ENCODE measurements at regions not wholly inside any gene's neighbourhood (a gene's known extent, or its start where the extent isn't known, plus 50 kb on each side); places are given as distances from the start of the nearest gene placed in this dataset.

GRCh38 chr7:47037607-47038006 is 544.3 kb downstream of the TNS3 start:
- H4K91ac ChIP-seq (ENCODE audit: insufficient read depth, low read depth, low read length): no peak overlapping the region

More at GRCh38 chr7:47037607-47038006, 544.3 kb downstream of the TNS3 start:
- TF ChIP-seq, protein P1, sequence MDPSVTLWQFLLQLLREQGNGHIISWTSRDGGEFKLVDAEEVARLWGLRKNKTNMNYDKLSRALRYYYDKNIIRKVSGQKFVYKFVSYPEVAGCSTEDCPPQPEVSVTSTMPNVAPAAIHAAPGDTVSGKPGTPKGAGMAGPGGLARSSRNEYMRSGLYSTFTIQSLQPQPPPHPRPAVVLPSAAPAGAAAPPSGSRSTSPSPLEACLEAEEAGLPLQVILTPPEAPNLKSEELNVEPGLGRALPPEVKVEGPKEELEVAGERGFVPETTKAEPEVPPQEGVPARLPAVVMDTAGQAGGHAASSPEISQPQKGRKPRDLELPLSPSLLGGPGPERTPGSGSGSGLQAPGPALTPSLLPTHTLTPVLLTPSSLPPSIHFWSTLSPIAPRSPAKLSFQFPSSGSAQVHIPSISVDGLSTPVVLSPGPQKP (IDR thresholded peaks at IDR 0.05; ENCODE audit: borderline replicate concordance, low read depth, low read length): no peak
- TF ChIP-seq SMC3 (IDR thresholded peaks at IDR 0.05; ENCODE audit: low read depth, low read length) (no peak), RAD21 (IDR thresholded peaks at IDR 0.05; ENCODE audit: low read length) (no peak), RCOR1 (IDR thresholded peaks at IDR 0.05; ENCODE audit: insufficient replicate concordance, low read length) (no peak), RFX5 (IDR thresholded peaks at IDR 0.05; ENCODE audit: low read depth, low read length) (no peak), BHLHE40 (IDR thresholded peaks at IDR 0.05; ENCODE audit: low read depth, low read length) (no peak), MAZ (IDR thresholded peaks at IDR 0.05; ENCODE audit: borderline replicate concordance, low read depth, low read length) (no peak), CEBPB (IDR thresholded peaks at IDR 0.05; ENCODE audit: low read depth, low read length) (no peak), MAFK (IDR thresholded peaks at IDR 0.05; ENCODE audit: low read depth, low read length) (no peak), POLR2A (IDR thresholded peaks at IDR 0.05; ENCODE audit: low read depth, low read length) (no peak), NFE2L2 (IDR thresholded peaks at IDR 0.05; ENCODE audit: low read depth, low read length) (no peak)
- TF ChIP-seq, protein P2, sequence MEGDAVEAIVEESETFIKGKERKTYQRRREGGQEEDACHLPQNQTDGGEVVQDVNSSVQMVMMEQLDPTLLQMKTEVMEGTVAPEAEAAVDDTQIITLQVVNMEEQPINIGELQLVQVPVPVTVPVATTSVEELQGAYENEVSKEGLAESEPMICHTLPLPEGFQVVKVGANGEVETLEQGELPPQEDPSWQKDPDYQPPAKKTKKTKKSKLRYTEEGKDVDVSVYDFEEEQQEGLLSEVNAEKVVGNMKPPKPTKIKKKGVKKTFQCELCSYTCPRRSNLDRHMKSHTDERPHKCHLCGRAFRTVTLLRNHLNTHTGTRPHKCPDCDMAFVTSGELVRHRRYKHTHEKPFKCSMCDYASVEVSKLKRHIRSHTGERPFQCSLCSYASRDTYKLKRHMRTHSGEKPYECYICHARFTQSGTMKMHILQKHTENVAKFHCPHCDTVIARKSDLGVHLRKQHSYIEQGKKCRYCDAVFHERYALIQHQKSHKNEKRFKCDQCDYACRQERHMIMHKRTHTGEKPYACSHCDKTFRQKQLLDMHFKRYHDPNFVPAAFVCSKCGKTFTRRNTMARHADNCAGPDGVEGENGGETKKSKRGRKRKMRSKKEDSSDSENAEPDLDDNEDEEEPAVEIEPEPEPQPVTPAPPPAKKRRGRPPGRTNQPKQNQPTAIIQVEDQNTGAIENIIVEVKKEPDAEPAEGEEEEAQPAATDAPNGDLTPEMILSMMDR (conservative IDR thresholded peaks at IDR 0.05; ENCODE audit: low read depth, low read length): no peak
- TF ChIP-seq, protein P3, sequence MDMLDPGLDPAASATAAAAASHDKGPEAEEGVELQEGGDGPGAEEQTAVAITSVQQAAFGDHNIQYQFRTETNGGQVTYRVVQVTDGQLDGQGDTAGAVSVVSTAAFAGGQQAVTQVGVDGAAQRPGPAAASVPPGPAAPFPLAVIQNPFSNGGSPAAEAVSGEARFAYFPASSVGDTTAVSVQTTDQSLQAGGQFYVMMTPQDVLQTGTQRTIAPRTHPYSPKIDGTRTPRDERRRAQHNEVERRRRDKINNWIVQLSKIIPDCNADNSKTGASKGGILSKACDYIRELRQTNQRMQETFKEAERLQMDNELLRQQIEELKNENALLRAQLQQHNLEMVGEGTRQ (IDR thresholded peaks at IDR 0.05; ENCODE audit: low read depth, low read length): no peak
- H2AFZ ChIP-seq (replicated peaks; ENCODE audit: low read length, poor library complexity): no peak overlapping the region
- H3K9me1 ChIP-seq (ENCODE audit: insufficient read depth, low read length): no peaks in the 10 kb centered on the region
- H3K4me2 ChIP-seq (ENCODE audit: low read depth, low read length): no peak overlapping the region
- in situ Hi-C loops (cut with MboI; ENCODE audit: low sequenced_read_pairs): no loop called here
- ChIA-PET CTCF (no interaction called here), POLR2A (ENCODE audit: unreplicated experiment) (no interaction called here)
- no peaks in the 10 kb centered on the region for H3K36me3 ChIP-seq (ENCODE audit: control insufficient read depth, insufficient read depth, low read length)
- ATAC-seq (ENCODE audit: low read depth) (no peak), DNase-seq (no peak)
- H3K27me3 ChIP-seq (ENCODE audit: control insufficient read depth, insufficient read depth, low read length): peaks cover 9% of the 10 kb centered on the region
- no CpG with 5 or more reads among the region's 7 CpGs for WGBS, 2 experiments (ENCODE audit: extremely low coverage in 2 of 2, insufficient read length in 1 of 2)
- no peak overlapping the region for H3K9ac ChIP-seq (ENCODE audit: low read depth, low read length)
- intact Hi-C loops (cut with micrococcal nuclease): no loop called here
- no TSS peak for BruUV-seq (replicated peaks)
- no peak overlapping the region for H3K14ac ChIP-seq (replicated peaks; ENCODE audit: low read depth, low read length)
- H3K4ac ChIP-seq (ENCODE audit: low read depth, low read length): no peak overlapping the region
- H3K23ac ChIP-seq (ENCODE audit: low read depth, low read length): no peak overlapping the region
- no peak overlapping the region for H3K18ac ChIP-seq (ENCODE audit: low read depth, low read length)
- H4K8ac ChIP-seq (ENCODE audit: low read depth in 2 of 2, low read length in 2 of 2): no peak overlapping the region
- H2AK9ac ChIP-seq (replicated peaks; ENCODE audit: low read depth, low read length, poor library complexity): no peak overlapping the region
- H2BK15ac ChIP-seq (ENCODE audit: low read depth, low read length): no peak overlapping the region
- H2BK120ac ChIP-seq (ENCODE audit: low read depth, low read length): no peak overlapping the region
- no peak overlapping the region for H3K4me3 ChIP-seq (ENCODE audit: insufficient read depth, low read depth, low read length)
- no peaks in the 10 kb centered on the region for H3K79me1 ChIP-seq (ENCODE audit: low read depth in 1 of 2, low read length in 2 of 2)
- H3K27ac ChIP-seq (ENCODE audit: insufficient read depth, low read length): no peak overlapping the region
- H4K5ac ChIP-seq (ENCODE audit: low read depth, low read length): no peak overlapping the region
- no peaks in the 10 kb centered on the region for H3K9me3 ChIP-seq (ENCODE audit: control insufficient read depth, insufficient read depth, low read length)
- no peak overlapping the region for H2BK20ac ChIP-seq (ENCODE audit: low read depth, low read length)
- dilution Hi-C loops (cut with HindIII; ENCODE audit: low sequenced_read_pairs, unreplicated experiment): no loop called here
- no peak overlapping the region for H2AK5ac ChIP-seq (ENCODE audit: low read depth, low read length)
- no peaks in the 10 kb centered on the region for H3K4me1 ChIP-seq (ENCODE audit: control insufficient read depth, insufficient read depth, low read length)
- H4K20me1 ChIP-seq (ENCODE audit: insufficient read depth, low read length): no peaks in the 10 kb centered on the region
- no peak overlapping the region for H2BK5ac ChIP-seq (ENCODE audit: low read depth, low read length, poor library complexity, severe bottlenecking)
- no peak overlapping the region for H3K56ac ChIP-seq (ENCODE audit: extremely low read depth, insufficient read depth, low read length)

All from IMR-90 (cell line).